Stomach smooth muscle (tissue), 2 donors: ENCODE measurements at regions not wholly inside any gene's neighbourhood (a gene's known extent, or its start where the extent isn't known, plus 50 kb on each side); places are given as distances from the start of the nearest gene placed in this dataset.

ENCODE experiments used
- H3K27ac ChIP-seq: one replicate; pipeline ENCODE4 v1.7.0; 2013; ENCODE audit warnings: mild to moderate bottlenecking, low read length, inconsistent platforms
- H3K27me3 ChIP-seq, 2 donors: one replicate each; pipeline ENCODE4 v1.7.0; 2013; ENCODE audit warnings: low read length in 2 of 2; ENCODE audit not compliant: insufficient read depth in 2 of 2, control insufficient read depth in 1 of 2
- H3K36me3 ChIP-seq, 2 donors: one replicate each; pipeline ENCODE4 v1.7.0; 2013; ENCODE audit warnings: low read length in 2 of 2; ENCODE audit not compliant: control insufficient read depth in 2 of 2, insufficient read depth in 2 of 2
- H3K4me1 ChIP-seq: one replicate; pipeline ENCODE4 v1.7.0; 2013; ENCODE audit warnings: low read length; ENCODE audit not compliant: control insufficient read depth, insufficient read depth
- H3K4me3 ChIP-seq, 2 donors: one replicate each; pipeline ENCODE4 v1.7.0; 2013; ENCODE audit warnings: low read length in 2 of 2
- H3K9ac ChIP-seq, 2 donors: one replicate each; pipeline ENCODE4 v1.7.0; 2013; ENCODE audit warnings: low read length in 2 of 2, mild to moderate bottlenecking in 1 of 2
- H3K9me3 ChIP-seq, 2 donors: one replicate each; pipeline ENCODE4 v1.7.0; 2013; ENCODE audit warnings: low read length in 2 of 2; ENCODE audit not compliant: control insufficient read depth in 2 of 2
- donor health status: healthy.
- donor health status: Pancreatic carcinoma.

- H3K9me3 ChIP-seq, result no peaks in the 10 kb centered on the region
- no peak overlapping the region for H3K4me3 ChIP-seq
- no peak overlapping the region for H3K27ac ChIP-seq
Observed at GRCh38 chr3:139117136-139117675, 72.5 kb upstream of the PRR23C start.

GRCh38 chr3:139117883-139118760 is 73.4 kb upstream of the PRR23C start:
- no peak overlapping the region for H3K4me3 ChIP-seq
- H3K27ac ChIP-seq, result no peak overlapping the region

More at GRCh38 chr3:139117136-139117675, 72.5 kb upstream of the PRR23C start:
- H3K4me1 ChIP-seq, result no peaks in the 10 kb centered on the region
- no peak overlapping the region for H3K9ac ChIP-seq
- H3K27me3 ChIP-seq, result no peaks in the 10 kb centered on the region
- H3K36me3 ChIP-seq, result no peaks in the 10 kb centered on the region

DNA sequence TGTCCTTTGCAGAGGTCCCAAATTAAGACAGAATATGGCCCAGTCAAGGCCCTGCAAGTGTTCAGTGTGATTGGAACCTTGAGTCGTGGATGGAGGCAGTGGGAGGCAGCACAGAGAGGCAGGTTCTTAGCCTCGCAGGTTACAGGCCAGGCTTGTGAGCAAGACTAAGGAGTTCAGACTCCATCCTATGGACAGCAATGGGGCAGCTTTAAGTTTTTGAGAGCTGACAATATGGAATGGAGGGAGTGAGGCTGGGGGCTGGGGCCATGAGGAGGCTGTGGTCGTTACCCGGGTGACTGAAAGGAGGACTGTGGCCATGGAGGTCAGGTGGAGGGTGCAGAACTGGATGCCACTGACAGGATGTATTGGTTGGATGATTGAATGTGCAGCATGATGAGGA is 74.1 kb upstream of the PRR23C start:
- no peak overlapping the region for H3K9ac ChIP-seq
- no peak overlapping the region for H3K27ac ChIP-seq
- H3K9me3 ChIP-seq, result no peaks in the 10 kb centered on the region
- H3K4me1 ChIP-seq, result no peaks in the 10 kb centered on the region
- no peak overlapping the region for H3K4me3 ChIP-seq
- no peaks in the 10 kb centered on the region for H3K36me3 ChIP-seq
- no peaks in the 10 kb centered on the region for H3K27me3 ChIP-seq

More at GRCh38 chr3:139117883-139118760, 73.4 kb upstream of the PRR23C start:
- no peaks in the 10 kb centered on the region for H3K36me3 ChIP-seq
- H3K9ac ChIP-seq, result no peak overlapping the region
- H3K27me3 ChIP-seq, result no peaks in the 10 kb centered on the region
- no peaks in the 10 kb centered on the region for H3K4me1 ChIP-seq
- H3K9me3 ChIP-seq, result no peaks in the 10 kb centered on the region

DNA sequence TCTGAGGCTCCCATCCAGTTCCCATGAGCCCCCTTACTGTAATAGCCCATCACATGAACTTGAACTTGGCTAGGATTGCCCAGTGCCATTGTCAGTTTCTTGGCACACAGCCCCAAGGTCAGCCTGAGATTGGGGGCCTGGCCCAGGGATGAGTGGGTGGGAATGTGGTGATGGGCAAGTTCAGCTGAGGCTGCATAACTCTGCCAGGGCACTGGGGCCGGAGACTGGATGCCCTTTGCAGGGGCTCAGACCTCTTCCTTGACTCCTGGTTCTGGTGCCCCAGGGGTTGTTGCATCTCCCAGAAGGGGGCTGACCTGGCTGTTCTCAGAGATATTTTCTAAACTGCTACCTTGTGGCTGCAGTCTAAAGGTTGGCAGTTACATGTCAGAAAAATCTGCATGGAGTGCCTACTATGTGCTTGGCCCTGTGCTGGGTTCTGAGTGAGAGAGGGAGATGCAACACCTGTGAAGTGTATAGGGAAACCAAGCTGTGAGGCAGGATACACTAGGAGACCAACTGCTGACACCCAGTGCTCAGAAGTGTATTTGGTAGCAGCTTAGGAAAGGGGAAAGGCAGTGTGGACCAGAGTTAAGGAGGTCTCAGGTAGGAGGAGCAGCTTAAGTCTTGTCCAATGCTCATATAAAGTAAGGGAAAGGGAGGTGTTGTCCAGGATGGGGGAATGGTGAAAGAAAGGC is 74.8 kb upstream of the PRR23C start:
- H3K4me1 ChIP-seq, result no peaks in the 10 kb centered on the region
- H3K36me3 ChIP-seq, result no peaks in the 10 kb centered on the region
- no peak overlapping the region for H3K4me3 ChIP-seq
- no peak overlapping the region for H3K27ac ChIP-seq
- H3K27me3 ChIP-seq, result no peaks in the 10 kb centered on the region
- H3K9me3 ChIP-seq, result no peaks in the 10 kb centered on the region
- no peak overlapping the region for H3K9ac ChIP-seq

DNA sequence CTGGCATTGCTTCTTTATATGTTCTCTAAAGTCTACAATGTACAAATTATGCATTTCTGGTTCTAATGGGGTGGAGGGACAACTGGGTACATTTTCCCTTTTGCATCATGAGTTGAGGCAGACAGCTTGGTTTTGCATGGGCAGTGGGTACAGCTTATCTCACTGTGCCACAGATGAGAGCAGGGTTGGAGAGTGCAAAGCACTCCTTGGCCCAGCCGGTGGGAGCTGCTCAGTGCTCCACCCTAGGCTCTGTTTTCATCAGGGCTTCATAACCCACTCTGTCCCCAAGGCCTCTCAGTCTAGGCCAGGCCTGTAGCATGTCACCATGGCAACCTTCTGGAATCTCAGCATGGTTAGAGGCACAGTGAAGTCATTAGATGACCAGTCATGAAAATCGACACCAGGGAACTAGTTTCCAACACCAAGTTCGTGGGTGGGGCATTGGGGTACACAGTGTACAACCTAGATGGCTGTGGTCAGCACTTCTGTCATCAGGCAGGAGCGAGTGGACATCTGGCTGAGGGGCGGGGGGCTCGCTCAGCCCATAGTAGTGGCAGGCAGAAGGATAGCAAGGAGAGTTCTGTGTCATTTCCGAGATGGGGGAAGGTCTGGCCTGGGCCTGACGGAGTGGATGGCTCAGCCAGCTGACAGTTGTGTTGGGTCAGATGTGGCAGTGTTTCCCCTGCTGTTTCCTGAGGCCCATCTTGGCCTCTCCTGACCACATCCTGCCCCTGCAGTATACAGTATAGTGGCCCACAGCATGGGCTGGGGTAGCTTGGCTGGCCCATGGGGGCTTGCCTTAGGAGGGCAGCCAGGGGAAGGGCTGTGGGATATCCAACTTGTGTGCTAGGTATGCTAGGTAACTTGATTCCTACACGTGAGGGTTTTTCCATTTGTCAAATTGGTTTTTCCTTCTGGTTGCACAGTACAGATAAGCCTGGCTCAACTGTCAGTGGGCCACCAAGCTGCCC is 75.7 kb upstream of the PRR23C start:
- H3K27me3 ChIP-seq, result no peaks in the 10 kb centered on the region
- no peak overlapping the region for H3K4me3 ChIP-seq
- H3K27ac ChIP-seq, result no peak overlapping the region
- no peaks in the 10 kb centered on the region for H3K36me3 ChIP-seq
- no peaks in the 10 kb centered on the region for H3K4me1 ChIP-seq
- H3K9ac ChIP-seq, result no peak overlapping the region
- no peaks in the 10 kb centered on the region for H3K9me3 ChIP-seq

DNA sequence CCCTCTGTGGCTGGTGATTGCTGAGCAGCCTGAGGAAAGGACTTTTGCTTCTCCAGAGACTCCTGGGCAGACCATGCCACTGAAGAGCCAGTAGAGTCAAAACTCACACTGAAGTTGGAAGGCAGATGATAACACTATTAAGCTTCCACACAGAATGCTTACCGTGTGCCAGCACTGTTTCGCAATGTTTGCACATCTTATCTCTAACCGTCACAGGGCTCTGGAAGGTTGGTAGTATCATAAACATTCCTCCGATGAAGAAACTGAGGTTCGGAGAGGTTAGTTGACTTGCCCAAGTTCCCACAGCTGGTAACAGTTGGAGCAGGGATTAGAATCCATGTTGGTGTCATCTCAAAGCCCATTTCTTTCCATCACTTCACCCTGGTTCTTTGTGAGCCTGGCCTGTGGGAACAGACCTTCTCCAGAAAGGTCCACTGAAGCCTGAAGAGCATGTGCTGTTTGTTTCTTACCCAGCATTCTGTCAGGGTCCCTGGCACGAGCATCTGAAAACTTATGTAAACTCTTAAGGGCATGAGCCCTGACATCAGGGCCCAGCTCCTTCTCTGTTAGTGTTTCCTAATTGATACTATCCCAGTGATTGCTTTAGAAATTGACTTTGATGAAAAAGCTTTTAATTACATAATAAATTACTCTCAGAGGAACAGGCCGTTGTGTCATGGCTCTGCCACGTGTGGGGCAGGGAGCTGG is 77.0 kb upstream of the PRR23C start:
- no peaks in the 10 kb centered on the region for H3K4me1 ChIP-seq
- H3K36me3 ChIP-seq, result no peaks in the 10 kb centered on the region
- no peaks in the 10 kb centered on the region for H3K27me3 ChIP-seq
- no peak overlapping the region for H3K9ac ChIP-seq
- H3K9me3 ChIP-seq, result no peaks in the 10 kb centered on the region
- H3K4me3 ChIP-seq, result no peak overlapping the region
- H3K27ac ChIP-seq, result no peak overlapping the region

DNA sequence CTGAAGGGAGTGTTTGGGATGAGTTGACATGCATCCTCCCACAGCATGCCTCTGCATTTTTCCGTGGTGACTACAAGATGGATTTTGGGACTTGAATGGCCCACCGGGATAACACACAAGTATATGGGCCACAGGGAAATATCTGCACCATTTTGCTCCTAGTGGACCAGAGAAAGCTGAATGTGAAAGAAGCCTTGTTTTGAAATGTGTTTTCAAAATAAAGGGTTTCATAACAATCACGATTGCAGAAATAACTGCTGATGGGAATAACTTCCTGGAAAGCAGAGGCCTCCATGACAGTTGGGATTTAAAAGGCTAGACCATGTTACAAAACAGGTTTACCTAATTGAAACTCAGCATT is 77.5 kb upstream of the PRR23C start:
- H3K4me1 ChIP-seq, result no peaks in the 10 kb centered on the region
- no peaks in the 10 kb centered on the region for H3K9me3 ChIP-seq
- H3K36me3 ChIP-seq, result no peaks in the 10 kb centered on the region
- no peak overlapping the region for H3K27ac ChIP-seq
- H3K9ac ChIP-seq, result no peak overlapping the region
- H3K4me3 ChIP-seq, result no peak overlapping the region
- H3K27me3 ChIP-seq, result no peaks in the 10 kb centered on the region

GRCh38 chr3:139122612-139123011 is 77.9 kb upstream of the PRR23C start:
- no peak overlapping the region for H3K4me3 ChIP-seq
- H3K36me3 ChIP-seq, result no peaks in the 10 kb centered on the region
- no peaks in the 10 kb centered on the region for H3K27me3 ChIP-seq
- H3K9ac ChIP-seq, result no peak overlapping the region
- H3K27ac ChIP-seq, result no peak overlapping the region
- no peaks in the 10 kb centered on the region for H3K9me3 ChIP-seq
- no peaks in the 10 kb centered on the region for H3K4me1 ChIP-seq

GRCh38 chr3:139123377-139124095 is 78.8 kb upstream of the PRR23C start:
- H3K27ac ChIP-seq, result no peak overlapping the region
- H3K36me3 ChIP-seq, result no peaks in the 10 kb centered on the region
- H3K4me1 ChIP-seq, result no peaks in the 10 kb centered on the region
- H3K27me3 ChIP-seq, result no peaks in the 10 kb centered on the region
- H3K4me3 ChIP-seq, result no peak overlapping the region
- no peak overlapping the region for H3K9ac ChIP-seq
- H3K9me3 ChIP-seq, result no peaks in the 10 kb centered on the region
